ENCODE measurements at regions not wholly inside any gene's neighbourhood (a gene's known extent, or its start where the extent isn't known, plus 50 kb on each side); places are given as distances from the start of the nearest gene placed in this dataset.

- ChIA-PET POLR2A (no interaction called here), CTCF (no interaction called here)
- no peaks in the 10 kb centered on the region for H3K4me1 ChIP-seq (ENCODE audit: control insufficient read depth, insufficient read depth, low read length)
- no peak overlapping the region for H3K27ac ChIP-seq (ENCODE audit: extremely low read depth, low read depth, low read length)
- H3K36me3 ChIP-seq (ENCODE audit: control insufficient read depth in 2 of 2, insufficient read depth in 1 of 2, low read length in 2 of 2) = no peaks in the 10 kb centered on the region
- no peak overlapping the region for H3K4me3 ChIP-seq (ENCODE audit: low read depth, low read length)
- TF ChIP-seq ZNF707 (tag by site-specific recombination; IDR thresholded peaks at IDR 0.05) (no peak), ZNF311 (tag by site-specific recombination; IDR thresholded peaks at IDR 0.05; ENCODE audit: borderline replicate concordance) (no peak), ZNF670 (tag by site-specific recombination; IDR thresholded peaks at IDR 0.05; ENCODE audit: low read depth) (no peak), ZNF48 (tag by site-specific recombination; IDR thresholded peaks at IDR 0.05) (no peak), ZNF280C (tag by site-specific recombination; IDR thresholded peaks at IDR 0.05) (no peak), CTCF (tag by site-specific recombination; IDR thresholded peaks at IDR 0.05) (no peak)
- no peaks in the 10 kb centered on the region for H3K9me3 ChIP-seq (ENCODE audit: control insufficient read depth, insufficient read depth, low read depth, low read length)
These were observed 115.7 kb upstream of the SMC2 start for GRCh38 chr9:103978396-103978795.

GRCh38 chr9:103981912-103982311, 112.2 kb upstream of the SMC2 start:
- H3K4me1 ChIP-seq (ENCODE audit: control insufficient read depth, insufficient read depth, low read length) = no peaks in the 10 kb centered on the region
- POLR2A ChIA-PET = no interaction called here
- TF ChIP-seq ZNF837 (tag by site-specific recombination; IDR thresholded peaks at IDR 0.05) (no peak), REPIN1 (tag by site-specific recombination; IDR thresholded peaks at IDR 0.05; ENCODE audit: low read depth) (no peak), ZNF571 (tag by site-specific recombination; IDR thresholded peaks at IDR 0.05) (no peak), SP2 (tag by site-specific recombination; IDR thresholded peaks at IDR 0.05) (no peak), ZNF560 (tag by site-specific recombination; IDR thresholded peaks at IDR 0.05; ENCODE audit: borderline replicate concordance) (no peak), ZNF561 (tag by site-specific recombination; IDR thresholded peaks at IDR 0.05; ENCODE audit: borderline replicate concordance) (no peak)
- CTCF ChIA-PET = no interaction called here
- no peak overlapping the region for H3K27ac ChIP-seq (ENCODE audit: extremely low read depth, low read depth, low read length)
- no peaks in the 10 kb centered on the region for H3K36me3 ChIP-seq (ENCODE audit: control insufficient read depth in 2 of 2, insufficient read depth in 1 of 2, low read length in 2 of 2)
- no peak overlapping the region for H3K4me3 ChIP-seq (ENCODE audit: low read depth, low read length)
- H3K9me3 ChIP-seq (ENCODE audit: control insufficient read depth, insufficient read depth, low read depth, low read length) = no peaks in the 10 kb centered on the region

GRCh38 chr9:103985077-103985476, 109.0 kb upstream of the SMC2 start:
- CTCF ChIA-PET = no interaction called here
- Histone ChIP-seq H3K27ac (ENCODE audit: extremely low read depth, low read depth, low read length) (no peak overlapping the region), H3K4me3 (ENCODE audit: low read depth, low read length) (no peak overlapping the region), H3K4me1 (ENCODE audit: control insufficient read depth, insufficient read depth, low read length) (no peaks in the 10 kb centered on the region), H3K9me3 (ENCODE audit: control insufficient read depth, insufficient read depth, low read depth, low read length) (no peaks in the 10 kb centered on the region), H3K36me3 (ENCODE audit: control insufficient read depth in 2 of 2, insufficient read depth in 1 of 2, low read length in 2 of 2) (no peaks in the 10 kb centered on the region)
- POLR2A ChIA-PET = no interaction called here
- TF ChIP-seq OSR2 (tag by site-specific recombination; IDR thresholded peaks at IDR 0.05) (no peak), ZNF488 (tag by site-specific recombination; IDR thresholded peaks at IDR 0.05) (no peak), ZNF274 (IDR thresholded peaks at IDR 0.05; ENCODE audit: low read length) (no peak), ZNF274 (tag by site-specific recombination; IDR thresholded peaks at IDR 0.05; ENCODE audit: borderline replicate concordance) (no peak), HOXD13 (CRISPR knock-in tag; IDR thresholded peaks at IDR 0.05; ENCODE audit: borderline replicate concordance) (no peak), ELK4 (IDR thresholded peaks at IDR 0.05; ENCODE audit: borderline replicate concordance, low read depth, low read length) (no peak), ZSCAN23 (tag by site-specific recombination; IDR thresholded peaks at IDR 0.05) (no peak), ZNF394 (tag by site-specific recombination; IDR thresholded peaks at IDR 0.05; ENCODE audit: borderline replicate concordance) (no peak), ZBTB6 (tag by site-specific recombination; IDR thresholded peaks at IDR 0.05) (no peak), SCRT2 (tag by site-specific recombination; IDR thresholded peaks at IDR 0.05) (no peak), ZNF423 (tag by site-specific recombination; IDR thresholded peaks at IDR 0.05) (no peak), HIC1 (tag by site-specific recombination; IDR thresholded peaks at IDR 0.05) (no peak), ZNF121 (tag by site-specific recombination; IDR thresholded peaks at IDR 0.05) (no peak)
